GM12864 (cell line): ENCODE measurements at regions not wholly inside any gene's neighbourhood (a gene's known extent, or its start where the extent isn't known, plus 50 kb on each side); places are given as distances from the start of the nearest gene placed in this dataset.

Experiments used
- DNase-seq: peaks from one replicate; pipeline ENCODE4 v3.0.0-alpha.2; 2011; ENCODE audit warnings: low read depth
- H3K4me3 ChIP-seq: 2 replicates; pipeline ENCODE4 v1.5.1; 2011; ENCODE audit warnings: mild to moderate bottlenecking, low read depth, low read length, control low read depth
- CTCF ChIP-seq: IDR thresholded peaks from 2 replicates; pipeline ENCODE4 v1.5.1; 2011; ENCODE audit warnings: low read depth, mild to moderate bottlenecking, moderate library complexity, low read length, control low read depth, inconsistent platforms; ENCODE audit errors: missing control alignments

GRCh38 chr1:90612033-90612432 lies 105.1 kb downstream of the BARHL2 start:
- no peak for TF ChIP-seq CTCF

DNA sequence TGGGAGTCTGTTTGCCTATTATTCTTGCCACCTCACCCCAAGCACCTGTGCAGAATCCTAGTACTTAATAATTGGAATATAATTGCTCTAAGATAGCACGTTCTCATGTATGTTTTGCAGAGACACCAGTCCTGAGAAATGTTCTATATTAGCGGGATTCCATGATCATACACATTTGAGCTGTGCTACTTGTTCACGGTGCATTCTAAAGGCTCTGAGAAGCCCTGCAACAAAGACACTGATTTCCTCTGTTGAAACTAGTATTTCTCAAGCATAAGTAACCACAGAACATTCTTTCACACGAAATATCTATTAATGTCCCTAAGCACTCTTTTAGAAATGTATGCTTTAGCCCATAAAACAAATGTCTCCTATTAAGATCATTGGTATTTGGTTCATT lies 109.4 kb downstream of the BARHL2 start:
- DNase-seq, result no peak
- TF ChIP-seq CTCF, result no peak
- no peak overlapping the region for H3K4me3 ChIP-seq

More at GRCh38 chr1:90612033-90612432, 105.1 kb downstream of the BARHL2 start:
- H3K4me3 ChIP-seq, result no peak overlapping the region
- DNase-seq, result no peak

- no peak for DNase-seq
- no peak for TF ChIP-seq CTCF
Measured at GRCh38 chr1:90605070-90605469, 112.0 kb downstream of the BARHL2 start.

GRCh38 chr1:90593312-90593711 lies 123.8 kb downstream of the BARHL2 start:
- H3K4me3 ChIP-seq, result no peak overlapping the region
- TF ChIP-seq CTCF, result no peak
- no peak for DNase-seq

More at GRCh38 chr1:90605070-90605469, 112.0 kb downstream of the BARHL2 start:
- H3K4me3 ChIP-seq, result no peak overlapping the region

GRCh38 chr1:90591970-90592356 lies 125.1 kb downstream of the BARHL2 start:
- H3K4me3 ChIP-seq, result no peak overlapping the region
- no peak for DNase-seq
- TF ChIP-seq CTCF, result no peak

- H3K4me3 ChIP-seq, result no peak overlapping the region
- no peak for TF ChIP-seq CTCF
- DNase-seq, result no peak
Measured at GRCh38 chr1:90591355-90591969, 125.6 kb downstream of the BARHL2 start.

DNA sequence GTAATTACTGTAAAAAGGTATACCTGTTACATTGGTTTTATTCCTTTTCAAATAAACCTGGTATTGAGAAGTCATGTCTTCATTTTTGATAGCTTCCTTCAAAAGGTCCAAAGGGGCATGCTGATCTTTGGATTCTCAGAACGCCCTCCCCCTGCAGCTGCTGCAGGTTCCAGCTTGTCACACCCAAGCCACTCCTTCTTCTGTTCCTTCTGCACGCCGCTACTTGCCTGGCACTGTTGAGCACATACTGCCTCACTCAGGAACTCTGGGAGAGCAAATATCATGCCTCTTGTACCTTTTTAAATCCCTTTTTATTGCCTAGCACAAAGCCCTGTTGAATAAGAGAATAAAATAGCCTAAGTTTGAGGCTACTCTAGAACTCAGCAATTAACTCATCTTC lies 136.9 kb downstream of the BARHL2 start:
- no peak for DNase-seq
- no peak for TF ChIP-seq CTCF
- H3K4me3 ChIP-seq, result no peak overlapping the region
